H9 (cell line): ENCODE measurements at regions not wholly inside any gene's neighbourhood (a gene's known extent, or its start where the extent isn't known, plus 50 kb on each side); places are given as distances from the start of the nearest gene placed in this dataset.

Source experiments
- DNase-seq: peaks from one replicate; pipeline ENCODE4 v3.0.0-alpha.2; 2017
- H2AFZ ChIP-seq: one replicate; pipeline ENCODE4 v1.6.1; 2013; ENCODE audit warnings: mild to moderate bottlenecking, low read length, control low read depth, moderate library complexity
- H2AK5ac ChIP-seq: 2 replicates; pipeline ENCODE4 v1.6.1; 2013; ENCODE audit warnings: low read length, control low read depth, mixed read lengths; ENCODE audit not compliant: insufficient read length
- H2BK120ac ChIP-seq: one replicate; pipeline ENCODE4 v1.6.1; 2013; ENCODE audit warnings: low read depth, mild to moderate bottlenecking, low read length, control low read depth, inconsistent platforms; ENCODE audit not compliant: poor library complexity, severe bottlenecking
- H2BK12ac ChIP-seq: 2 replicates; pipeline ENCODE4 v1.6.1; 2013; ENCODE audit warnings: low read length, control low read depth, mixed read lengths, low read depth; ENCODE audit not compliant: insufficient read length
- H2BK15ac ChIP-seq: 2 replicates; pipeline ENCODE4 v1.6.1; 2013; ENCODE audit warnings: low read depth, low read length, control low read depth
- H2BK20ac ChIP-seq: one replicate; pipeline ENCODE4 v1.6.1; 2013; ENCODE audit warnings: low read depth, mild to moderate bottlenecking, low read length, control low read depth, inconsistent platforms; ENCODE audit not compliant: poor library complexity, severe bottlenecking
- H2BK5ac ChIP-seq: 2 replicates; pipeline ENCODE4 v1.6.1; 2013; ENCODE audit warnings: low read length, control low read depth, mixed read lengths; ENCODE audit not compliant: insufficient read length
- H3K14ac ChIP-seq: 2 replicates; pipeline ENCODE4 v1.6.1; 2013; ENCODE audit warnings: low read length, control low read depth; ENCODE audit not compliant: insufficient read depth
- H3K18ac ChIP-seq: 2 replicates; pipeline ENCODE4 v1.6.1; 2013; ENCODE audit warnings: low read depth, mild to moderate bottlenecking, mixed read lengths, low read length, control low read depth; ENCODE audit not compliant: insufficient read length
- H3K23ac ChIP-seq: 2 replicates; pipeline ENCODE4 v1.6.1; 2013; ENCODE audit warnings: low read length, control low read depth, mixed read lengths, low read depth; ENCODE audit not compliant: insufficient read length
- H3K23me2 ChIP-seq: 2 replicates; pipeline ENCODE4 v1.6.1; 2013; ENCODE audit warnings: low read depth, mild to moderate bottlenecking, mixed read lengths, low read length, control low read depth; ENCODE audit not compliant: insufficient read length, poor library complexity, severe bottlenecking
- H3K27ac ChIP-seq: 2 replicates; pipeline ENCODE4 v1.5.1; 2013; ENCODE audit warnings: low read length, control low read depth, mixed read lengths, low read depth; ENCODE audit not compliant: insufficient read length
- H3K27me3 ChIP-seq: 2 replicates; pipeline ENCODE4 v1.6.1; 2013; ENCODE audit warnings: low read length, control low read depth, inconsistent platforms; ENCODE audit not compliant: insufficient read depth
- H3K4ac ChIP-seq: 2 replicates; pipeline ENCODE4 v1.6.1; 2013; ENCODE audit warnings: low read depth, mild to moderate bottlenecking, control low read depth, inconsistent platforms, low read length, moderate library complexity
- H3K4me1 ChIP-seq: 2 replicates; pipeline ENCODE4 v1.6.1; 2013; ENCODE audit warnings: low read length, control low read depth, inconsistent platforms; ENCODE audit not compliant: insufficient read depth
- H3K4me2 ChIP-seq: 2 replicates; pipeline ENCODE4 v1.6.1; 2013; ENCODE audit warnings: low read length, control low read depth, mixed read lengths; ENCODE audit not compliant: insufficient read length, insufficient read depth
- H3K56ac ChIP-seq: 2 replicates; pipeline ENCODE4 v1.6.1; 2013; ENCODE audit warnings: low read depth, mild to moderate bottlenecking, mixed read lengths, low read length, control low read depth; ENCODE audit not compliant: insufficient read length
- H3K79me1 ChIP-seq: 2 replicates; pipeline ENCODE4 v1.6.1; 2013; ENCODE audit warnings: low read depth, mild to moderate bottlenecking, moderate library complexity, low read length, control low read depth, inconsistent platforms; ENCODE audit not compliant: insufficient read depth, poor library complexity, severe bottlenecking
- H3K79me2 ChIP-seq: 2 replicates; pipeline ENCODE4 v1.6.1; 2013; ENCODE audit warnings: low read length, control low read depth, inconsistent platforms; ENCODE audit not compliant: insufficient read depth
- H3K9ac ChIP-seq: 2 replicates; pipeline ENCODE4 v1.6.1; 2013; ENCODE audit warnings: low read length, control low read depth, mixed read lengths; ENCODE audit not compliant: insufficient read length; ENCODE audit errors: extremely low read depth
- H3K9me3 ChIP-seq: one replicate; pipeline ENCODE4 v1.6.1; 2013; ENCODE audit warnings: low read depth, low read length, inconsistent platforms; ENCODE audit not compliant: control insufficient read depth
- H3T11ph ChIP-seq: one replicate; pipeline ENCODE4 v1.6.1; 2013; ENCODE audit warnings: mild to moderate bottlenecking, low read length, control low read depth, inconsistent platforms
- H4K20me1 ChIP-seq: one replicate; pipeline ENCODE4 v1.6.1; 2013; ENCODE audit not compliant: control insufficient read depth, insufficient read length, insufficient read depth
- H4K5ac ChIP-seq: 2 replicates; pipeline ENCODE4 v1.6.1; 2013; ENCODE audit warnings: low read depth, mild to moderate bottlenecking, mixed read lengths, low read length, control low read depth; ENCODE audit not compliant: insufficient read length
- H4K8ac ChIP-seq: replicated peaks from 2 replicates; pipeline ENCODE4 v1.6.1; 2013; ENCODE audit warnings: low read length, control low read depth, mixed read lengths, low read depth; ENCODE audit not compliant: insufficient read length
- H4K91ac ChIP-seq: 2 replicates; pipeline ENCODE4 v1.6.1; 2013; ENCODE audit warnings: low read depth, mild to moderate bottlenecking, moderate library complexity, mixed read lengths, low read length, control low read depth; ENCODE audit not compliant: insufficient read length
- H3K27ac Mint-ChIP-seq, 3 experiments: 2 replicates in 2 of 3; 3 replicates in 1 of 3; pipeline ENCODE4 v1.8.0; 2020 to 2021; ENCODE audit warnings: mixed read lengths in 3 of 3, mild to moderate bottlenecking in 1 of 3, moderate library complexity in 1 of 3
- H3K27me3 Mint-ChIP-seq: 2 replicates; pipeline ENCODE4 v1.8.0; 2021; ENCODE audit warnings: low read depth, mild to moderate bottlenecking, moderate library complexity, mixed read lengths
- H3K36me3 Mint-ChIP-seq, 3 experiments: 2 replicates in 2 of 3; 3 replicates in 1 of 3; pipeline ENCODE4 v1.8.0; 2020 to 2021; ENCODE audit warnings: low read depth in 3 of 3, mixed read lengths in 3 of 3; ENCODE audit not compliant: insufficient read depth in 1 of 3
- H3K4me1 Mint-ChIP-seq, 2 experiments: 2 replicates each; pipeline ENCODE4 v1.8.0; 2020; ENCODE audit warnings: mixed read lengths in 2 of 2
- H3K4me3 Mint-ChIP-seq, 2 experiments: 2 replicates in 1 of 2; 3 replicates in 1 of 2; pipeline ENCODE4 v1.8.0; 2020 to 2021; ENCODE audit warnings: mild to moderate bottlenecking in 2 of 2, mixed read lengths in 2 of 2, moderate library complexity in 1 of 2
- H3K9me3 Mint-ChIP-seq, 2 experiments: 2 replicates in 1 of 2; 3 replicates in 1 of 2; pipeline ENCODE4 v1.8.0; 2020; ENCODE audit warnings: mild to moderate bottlenecking in 2 of 2, mixed read lengths in 2 of 2, moderate library complexity in 1 of 2
- WGBS: extraction: QIAGEN DNeasy Blood & Tissue Kit; methylation state at CpG from one replicate; pipeline ENCODE4 v1.1.7; 2013; ENCODE audit warnings: missing lambda C conversion rate, low lambda C conversion rate, mixed read lengths; ENCODE audit not compliant: insufficient read length; ENCODE audit errors: extremely low coverage; 5-methylcytosine and 5-hydroxymethylcytosine counted together
- TF ChIP-seq, protein P1 (sequence below): fragments of 200-600 bp; sonication (generic); conservative IDR thresholded peaks from 3 replicates; pipeline ENCODE4 v1.8.0; 2021; ENCODE audit warnings: antibody characterized with exemption, mild to moderate bottlenecking

DNA sequence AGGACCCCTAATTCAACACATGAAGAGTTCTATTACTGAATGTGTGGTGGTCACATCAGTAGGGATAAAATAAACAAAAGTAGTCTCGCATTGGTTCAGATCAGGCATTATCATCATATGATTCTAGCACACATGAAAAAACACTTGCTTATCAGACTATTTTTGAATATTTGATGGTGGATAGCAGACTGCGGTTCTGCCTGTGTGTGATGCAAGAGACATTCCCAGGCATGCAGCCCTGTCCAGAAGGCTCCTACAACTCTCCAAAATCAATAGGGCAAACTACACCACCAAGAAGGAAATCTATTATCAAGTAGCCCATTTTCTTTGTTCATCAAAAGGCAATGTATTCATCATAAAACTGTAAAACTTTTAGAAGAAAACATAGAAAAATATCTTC lies 304.7 kb downstream of the DUSP10 start:
- Histone ChIP-seq H3K14ac (no peak overlapping the region), H3K4ac (no peak overlapping the region), H3K4me2 (no peak overlapping the region), H2AFZ (no peak overlapping the region), H2BK15ac (no peak overlapping the region), H4K20me1 (no peaks in the 10 kb centered on the region), H3K4me1 (no peaks in the 10 kb centered on the region), H3K23me2 (no peaks in the 10 kb centered on the region), H3K79me2 (no peaks in the 10 kb centered on the region), H3K18ac (no peak overlapping the region), H3T11ph (no peak overlapping the region), H3K9me3 (no peaks in the 10 kb centered on the region), H3K9ac (no peak overlapping the region), H2BK5ac (no peak overlapping the region), H3K56ac (no peak overlapping the region), H2BK20ac (no peak overlapping the region), H4K5ac (no peak overlapping the region), H3K27me3 (no peaks in the 10 kb centered on the region), H4K91ac (no peak overlapping the region), H2AK5ac (no peak overlapping the region), H2BK120ac (no peak overlapping the region), H3K27ac (no peak overlapping the region), H4K8ac (no peak overlapping the region), H3K79me1 (no peaks in the 10 kb centered on the region), H2BK12ac (no peak overlapping the region), H3K23ac (no peak overlapping the region)
- whole genome bisulfite sequencing = no CpG with 5 or more reads among the region's 2 CpGs
- Mint-ChIP-seq H3K27ac (no peak overlapping the region), H3K27me3 (peaks cover 3% of the 10 kb centered on the region), H3K36me3 (no peaks in the 10 kb centered on the region), H3K9me3 (no peaks in the 10 kb centered on the region), H3K4me3 (no peak overlapping the region), H3K4me1 (peaks cover 2 to 17% of the 10 kb centered on the region in 2 experiments; a peak in 3 of 4 replicates)
- TF ChIP-seq, protein P1, sequence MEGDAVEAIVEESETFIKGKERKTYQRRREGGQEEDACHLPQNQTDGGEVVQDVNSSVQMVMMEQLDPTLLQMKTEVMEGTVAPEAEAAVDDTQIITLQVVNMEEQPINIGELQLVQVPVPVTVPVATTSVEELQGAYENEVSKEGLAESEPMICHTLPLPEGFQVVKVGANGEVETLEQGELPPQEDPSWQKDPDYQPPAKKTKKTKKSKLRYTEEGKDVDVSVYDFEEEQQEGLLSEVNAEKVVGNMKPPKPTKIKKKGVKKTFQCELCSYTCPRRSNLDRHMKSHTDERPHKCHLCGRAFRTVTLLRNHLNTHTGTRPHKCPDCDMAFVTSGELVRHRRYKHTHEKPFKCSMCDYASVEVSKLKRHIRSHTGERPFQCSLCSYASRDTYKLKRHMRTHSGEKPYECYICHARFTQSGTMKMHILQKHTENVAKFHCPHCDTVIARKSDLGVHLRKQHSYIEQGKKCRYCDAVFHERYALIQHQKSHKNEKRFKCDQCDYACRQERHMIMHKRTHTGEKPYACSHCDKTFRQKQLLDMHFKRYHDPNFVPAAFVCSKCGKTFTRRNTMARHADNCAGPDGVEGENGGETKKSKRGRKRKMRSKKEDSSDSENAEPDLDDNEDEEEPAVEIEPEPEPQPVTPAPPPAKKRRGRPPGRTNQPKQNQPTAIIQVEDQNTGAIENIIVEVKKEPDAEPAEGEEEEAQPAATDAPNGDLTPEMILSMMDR = no peak
- DNase-seq = no peak
